HG03520 (cell line): ENCODE measurements at regions not wholly inside any gene's neighbourhood (a gene's known extent, or its start where the extent isn't known, plus 50 kb on each side); places are given as distances from the start of the nearest gene placed in this dataset.
"Not testable (repeated sequence)": the region's sequence is repeated elsewhere in the genome, so short reads cannot be mapped to it uniquely, and the experiment has no call there.

Experiments used
- ATAC-seq: cut with Tn5 transposase; IDR thresholded peaks from one replicate; pipeline ENCODE4 v1.9.1; 2021; ENCODE audit warnings: mild to moderate bottlenecking, moderate library complexity; ENCODE audit not compliant: unreplicated experiment

DNA sequence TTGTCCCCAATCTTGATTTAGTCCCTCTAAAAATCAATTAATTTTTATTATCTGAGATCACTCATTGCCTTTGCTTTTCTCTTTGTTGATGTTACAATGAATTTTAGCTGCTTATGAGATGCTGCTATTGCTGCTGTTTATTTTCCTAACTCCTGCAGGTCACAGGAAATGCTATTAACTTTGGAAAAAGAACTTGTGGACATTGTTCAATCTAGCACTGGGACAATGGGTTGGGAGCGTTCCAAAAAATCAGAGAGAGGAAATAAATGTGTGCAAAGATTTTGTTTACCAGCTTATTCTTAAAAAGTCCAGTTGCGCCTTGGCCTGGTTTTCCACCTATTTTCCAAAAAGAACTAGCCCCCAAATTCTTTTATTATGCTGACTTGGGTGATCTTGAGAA is 268.3 kb downstream of the PTH2R start:
- ATAC-seq: no peak

GRCh38 chr2:208685929-208686328 is 279.3 kb downstream of the PTH2R start:
- not testable (repeated sequence) for ATAC-seq

- ATAC-seq: no peak
Measured at GRCh38 chr2:208686665-208687064, 280.1 kb downstream of the PTH2R start.

GRCh38 chr2:208687720-208688119 is 281.1 kb downstream of the PTH2R start:
- ATAC-seq: not testable (repeated sequence)

GRCh38 chr2:208698114-208698513 is 291.5 kb downstream of the PTH2R start:
- no peak for ATAC-seq

DNA sequence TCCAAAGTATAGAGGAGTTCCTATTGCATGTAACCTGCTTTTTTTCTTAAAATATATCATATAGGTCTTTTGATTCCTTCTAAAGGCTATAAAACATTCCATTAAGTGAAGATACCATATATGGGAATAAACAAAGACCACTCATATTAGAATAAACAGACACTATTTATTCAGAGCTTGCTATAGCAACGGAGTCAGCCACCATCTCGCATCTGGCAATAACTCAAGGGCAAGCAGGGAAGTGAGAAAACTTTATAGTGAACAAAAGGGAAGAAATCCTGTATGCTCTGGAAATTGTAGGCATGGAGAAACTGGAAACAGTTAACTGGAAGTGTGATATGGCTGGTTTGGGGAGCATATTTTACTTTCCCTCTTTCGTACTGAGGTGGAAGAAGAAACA is 301.9 kb downstream of the PTH2R start:
- no peak for ATAC-seq

GRCh38 chr2:208711598-208711997 is 305.0 kb downstream of the PTH2R start:
- ATAC-seq: no peak

DNA sequence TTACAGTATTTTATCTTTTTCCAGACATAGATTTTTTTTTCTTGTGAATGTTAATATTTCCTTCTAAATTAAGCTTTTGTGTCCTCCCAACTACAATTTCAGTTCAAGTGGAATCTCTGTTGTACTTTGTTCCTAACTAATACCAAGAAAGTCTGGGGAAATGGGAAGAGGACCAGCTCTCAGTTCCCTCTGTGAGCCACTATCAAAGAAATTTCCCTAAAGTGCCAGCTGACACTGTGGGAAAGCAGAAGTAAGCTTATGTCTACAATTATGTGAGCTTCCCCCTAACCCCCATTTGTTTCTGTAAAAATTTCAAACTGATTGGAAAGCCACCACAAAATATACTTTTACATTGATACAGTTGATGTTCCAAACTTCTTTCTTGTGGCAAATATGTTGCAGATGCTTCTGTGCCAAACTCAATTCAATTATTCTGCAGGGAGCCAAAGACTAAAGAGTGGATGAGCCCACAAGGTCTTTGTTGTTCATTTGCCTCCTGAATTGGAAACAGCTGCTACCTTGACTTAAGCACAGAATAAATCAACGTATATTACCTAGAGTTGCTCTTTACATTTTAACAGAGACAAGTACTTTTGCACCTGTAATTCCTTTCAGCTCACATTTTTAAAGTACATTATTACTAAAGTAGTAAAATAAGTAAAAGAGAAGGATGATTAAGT is 306.6 kb downstream of the PTH2R start:
- ATAC-seq: no peak

- ATAC-seq: no peak
Measured at GRCh38 chr2:208718828-208719227, 312.2 kb downstream of the PTH2R start.

DNA sequence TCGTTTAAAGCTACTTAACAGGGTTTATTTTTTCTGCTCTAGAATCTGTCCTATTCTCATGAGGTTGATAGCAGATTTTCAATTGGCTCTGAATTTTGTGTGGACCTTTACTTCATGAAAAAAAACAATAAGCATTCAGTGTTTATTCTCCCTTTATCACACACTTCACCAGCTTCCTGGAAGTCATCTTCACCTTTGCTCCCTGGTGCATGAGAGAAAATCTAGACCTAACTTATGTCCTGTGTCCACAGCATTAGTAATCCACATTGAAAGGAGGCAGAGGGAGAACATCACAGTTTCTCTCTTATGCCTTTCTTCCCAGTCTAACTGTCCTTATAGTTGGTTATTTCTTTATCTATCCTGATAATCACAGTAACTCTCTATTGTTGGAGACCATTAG is 316.1 kb downstream of the PTH2R start:
- no peak for ATAC-seq

GRCh38 chr2:208725280-208725679 is 318.7 kb downstream of the PTH2R start:
- ATAC-seq: no peak

GRCh38 chr2:208726242-208726641 is 319.6 kb downstream of the PTH2R start:
- ATAC-seq: no peak

DNA sequence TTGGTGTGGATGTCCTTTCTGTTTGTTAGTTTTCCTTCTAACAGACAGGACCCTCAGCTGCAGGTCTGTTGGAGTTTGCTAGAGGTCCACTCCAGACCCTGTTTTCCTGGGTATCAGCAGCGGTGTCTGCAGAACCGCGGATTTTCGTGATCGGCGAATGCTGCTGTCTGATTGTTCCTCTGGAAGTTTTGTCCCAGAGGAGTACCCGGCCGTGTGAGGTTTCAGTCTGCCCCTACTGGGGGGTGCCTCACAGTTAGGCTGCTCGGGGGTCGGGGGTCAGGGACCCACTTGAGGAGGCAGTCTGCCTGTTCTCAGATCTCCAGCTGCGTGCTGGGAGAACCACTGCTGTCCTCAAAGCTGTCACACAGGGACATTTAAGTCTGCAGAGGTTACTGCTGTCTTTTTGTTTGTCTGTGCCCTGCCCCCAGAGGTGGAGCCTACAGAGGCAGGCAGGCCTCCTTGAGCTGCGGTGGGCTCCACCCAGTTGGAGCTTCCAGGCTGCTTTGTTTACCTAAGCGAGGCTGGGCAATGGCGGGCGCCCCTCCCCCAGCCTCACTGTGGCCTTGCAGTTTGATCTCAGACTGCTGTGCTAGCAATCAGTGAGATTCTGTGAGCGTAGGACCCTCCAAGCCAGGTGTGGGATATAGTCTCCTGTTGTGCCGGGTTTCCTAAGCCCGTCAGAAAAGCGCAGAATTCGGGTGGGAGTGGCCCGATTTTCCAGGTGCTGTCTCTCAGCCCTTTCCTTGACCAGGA is 345.2 kb downstream of the PTH2R start:
- not testable (repeated sequence) for ATAC-seq

- ATAC-seq: no peak
Measured at GRCh38 chr2:208757364-208757763, 350.8 kb downstream of the PTH2R start.

DNA sequence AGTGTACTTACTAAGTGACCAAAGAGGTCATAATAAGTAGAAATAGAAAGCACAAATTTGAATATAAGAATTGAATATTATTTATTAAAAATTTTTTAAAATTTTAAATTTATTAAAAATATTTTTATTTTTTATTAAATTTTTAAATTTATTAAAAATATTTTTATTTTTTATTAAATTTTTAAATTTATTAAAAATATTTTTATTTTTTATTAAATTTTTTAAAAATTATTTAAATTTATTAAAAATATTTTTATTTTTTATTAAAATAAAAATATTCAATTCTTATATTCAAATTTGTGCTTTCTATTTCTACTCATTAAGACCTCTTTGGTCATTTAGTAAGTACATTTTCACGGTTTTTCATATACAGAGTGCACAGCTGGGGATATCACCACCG is 366.5 kb downstream of the PTH2R start:
- ATAC-seq: not testable (repeated sequence)

GRCh38 chr2:208781166-208781565 is 374.6 kb downstream of the PTH2R start:
- ATAC-seq: no peak

- no peak for ATAC-seq
Measured at GRCh38 chr2:208782097-208782496, 375.5 kb downstream of the PTH2R start.

DNA sequence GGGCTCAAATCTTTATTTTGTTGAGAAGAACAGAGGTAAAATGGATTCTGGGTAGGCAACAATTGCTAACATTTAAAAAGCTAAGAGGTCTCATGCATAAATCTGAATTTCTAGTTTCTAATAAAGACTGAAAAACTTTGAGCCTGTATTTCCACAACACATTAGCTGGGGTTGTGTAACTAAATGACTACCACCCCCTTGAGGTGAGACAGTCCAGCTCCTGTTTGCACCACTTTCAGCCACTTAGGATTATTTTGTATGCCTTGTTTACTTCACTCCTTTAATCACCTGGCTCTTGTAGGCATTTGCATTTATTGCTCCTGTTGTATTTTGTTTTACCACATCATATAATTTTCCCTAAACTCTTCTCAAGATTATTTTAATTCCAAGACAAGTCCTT is 376.6 kb downstream of the PTH2R start:
- no peak for ATAC-seq

DNA sequence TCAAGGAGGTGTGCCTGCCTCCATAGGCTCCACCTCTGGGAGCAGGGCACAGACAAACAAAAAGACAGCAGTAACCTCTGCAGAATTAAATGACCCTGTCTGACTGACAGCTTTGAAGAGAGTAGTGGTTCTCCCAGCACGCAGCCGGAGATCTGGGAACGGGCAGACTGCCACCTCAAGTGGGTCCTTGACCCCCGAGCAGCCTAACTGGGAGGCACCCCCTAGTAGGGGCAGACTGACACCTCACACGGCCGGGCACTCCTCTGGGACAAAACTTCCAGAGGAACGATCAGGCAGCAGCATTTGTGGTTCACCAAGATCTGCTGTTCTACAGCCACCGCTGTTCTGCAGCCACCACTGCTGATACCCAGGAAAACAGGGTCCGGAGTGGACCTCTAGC is 378.2 kb downstream of the PTH2R start:
- not testable (repeated sequence) for ATAC-seq

DNA sequence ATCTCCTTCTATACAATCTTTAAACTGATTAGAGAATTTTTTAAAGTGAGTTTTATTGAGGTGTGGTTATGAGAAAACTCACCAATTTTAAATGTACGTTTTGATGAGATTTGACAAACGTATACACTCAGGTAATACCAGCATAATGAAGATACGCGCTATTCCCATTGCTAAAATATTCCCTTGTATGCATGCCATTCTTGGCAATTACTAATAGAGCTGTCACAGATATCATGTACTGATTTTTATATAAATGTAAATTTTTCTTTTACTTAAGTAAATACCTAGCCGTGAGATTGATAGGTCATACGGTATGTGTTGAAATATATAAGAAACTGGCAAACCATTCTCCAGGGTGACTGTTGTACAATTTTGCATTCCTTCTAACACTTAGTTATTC is 384.7 kb downstream of the PTH2R start:
- ATAC-seq: no peak

DNA sequence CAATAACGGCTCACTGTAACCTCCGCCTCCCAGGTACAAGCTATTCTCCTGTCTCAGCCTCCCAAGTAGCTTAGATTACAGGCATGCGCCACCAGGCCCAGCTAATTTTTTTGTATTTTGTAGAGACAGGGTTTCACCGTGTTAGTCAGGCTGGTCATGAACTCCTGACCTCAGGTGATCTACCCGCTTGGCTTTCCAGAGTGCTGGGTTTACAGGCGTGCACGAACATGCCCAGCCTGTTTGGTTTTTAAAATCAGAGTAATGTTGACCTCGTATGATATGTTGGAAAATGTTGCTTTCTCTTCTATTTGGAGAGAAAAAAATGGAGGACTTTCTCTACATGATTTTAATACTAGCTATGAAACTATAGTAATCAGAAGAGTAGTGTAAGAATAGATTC is 386.2 kb downstream of the PTH2R start:
- ATAC-seq: no peak

DNA sequence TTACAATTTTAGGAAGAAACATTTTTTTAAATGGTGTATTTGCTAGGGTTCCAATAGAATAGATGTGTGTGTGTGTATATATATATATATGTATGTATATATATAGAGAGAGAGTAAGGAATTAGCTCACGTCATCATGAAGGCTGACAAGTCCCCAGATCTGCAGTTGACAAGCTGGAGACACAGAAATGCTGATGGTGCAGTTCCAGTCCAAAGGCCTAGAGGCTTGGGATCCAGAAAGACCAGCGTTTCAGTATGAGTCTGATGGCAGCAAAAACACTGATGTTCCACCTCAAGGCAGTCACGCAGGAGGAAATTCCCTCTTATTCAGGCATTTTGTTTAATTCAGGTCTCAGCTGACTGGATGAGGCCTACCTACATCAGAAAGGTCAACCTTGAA is 386.8 kb downstream of the PTH2R start:
- ATAC-seq: no peak
